Putamen (tissue), 1 donor: ENCODE measurements at regions not wholly inside any gene's neighbourhood (a gene's known extent, or its start where the extent isn't known, plus 50 kb on each side); places are given as distances from the start of the nearest gene placed in this dataset.

Experiments
- DNase-seq: peaks from one replicate; pipeline ENCODE4 v3.0.0-alpha.2; 2016; ENCODE audit warnings: low spot score

GRCh38 chr12:130258863-130259262 is 78.8 kb upstream of the PIWIL1 start:
- DNase-seq: no peak

- no peak for DNase-seq
These were observed 74.7 kb upstream of the PIWIL1 start for GRCh38 chr12:130263025-130263424.

- no peak for DNase-seq
These were observed 73.7 kb upstream of the PIWIL1 start for GRCh38 chr12:130263996-130264395.

GRCh38 chr12:130266751-130267150 is 70.9 kb upstream of the PIWIL1 start:
- no peak for DNase-seq

- peak; percentile 25 for DNase-seq
These were observed 57.5 kb upstream of the PIWIL1 start for GRCh38 chr12:130280231-130280630.

GRCh38 chr12:130280742-130281141 is 56.9 kb upstream of the PIWIL1 start:
- no peak for DNase-seq

GRCh38 chr12:130281153-130281799 is 56.4 kb upstream of the PIWIL1 start:
- DNase-seq: peak; percentile 14

GRCh38 chr12:130286041-130286440 is 51.6 kb upstream of the PIWIL1 start:
- DNase-seq: no peak

- DNase-seq: no peak
These were observed 50.8 kb upstream of the PIWIL1 start for GRCh38 chr12:130286741-130287440.
